OCI-M2 (cell line): ENCODE measurements at regions not wholly inside any gene's neighbourhood (a gene's known extent, or its start where the extent isn't known, plus 50 kb on each side); places are given as distances from the start of the nearest gene placed in this dataset.

Experiments
- DNase-seq: peaks from one replicate; lab custom pipeline; 2025; ENCODE audit not compliant: unreplicated experiment; lab: John Stamatoyannopoulos, UW

DNA sequence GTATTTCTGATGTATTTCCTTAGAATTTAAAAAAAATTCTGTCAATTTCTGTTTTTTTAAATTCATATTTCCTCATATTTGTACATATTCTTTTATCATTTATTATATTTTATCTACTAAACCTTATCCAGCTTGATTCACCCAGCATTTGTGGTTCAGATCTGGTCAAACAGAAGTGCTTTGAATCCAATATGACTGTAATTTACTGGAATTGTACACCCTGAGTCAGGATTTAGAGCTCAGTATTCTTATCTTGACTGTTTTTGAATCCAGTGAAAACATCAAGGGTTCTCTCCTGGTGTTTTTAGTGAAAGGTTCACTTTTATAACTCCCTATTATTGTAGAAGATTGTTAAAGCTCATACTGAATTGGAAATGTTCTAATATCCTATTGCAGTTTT lies 1077.0 kb upstream of the NCAM2 start:
- DNase-seq: no peak

GRCh38 chr21:19922122-19922521 lies 1076.1 kb upstream of the NCAM2 start:
- DNase-seq: no peak

DNA sequence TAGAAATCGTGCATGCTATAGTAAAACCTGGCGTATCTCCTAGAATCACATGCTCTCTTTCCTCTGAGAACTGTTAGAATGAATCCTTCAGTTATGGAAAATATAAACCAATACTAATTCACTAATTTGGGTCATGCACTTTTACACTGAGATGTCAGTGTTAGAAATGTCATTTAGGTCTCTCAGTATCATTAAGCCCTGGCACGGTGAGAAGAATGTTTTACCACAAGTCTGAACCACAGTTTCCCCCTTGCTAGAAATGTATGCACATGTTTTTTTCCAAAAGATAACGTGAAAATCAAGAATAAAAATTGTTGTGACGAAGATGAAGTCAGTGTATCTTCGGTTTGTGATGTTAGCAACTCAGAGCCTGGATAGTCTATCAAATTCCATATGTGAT lies 1062.7 kb upstream of the NCAM2 start:
- no peak for DNase-seq

DNA sequence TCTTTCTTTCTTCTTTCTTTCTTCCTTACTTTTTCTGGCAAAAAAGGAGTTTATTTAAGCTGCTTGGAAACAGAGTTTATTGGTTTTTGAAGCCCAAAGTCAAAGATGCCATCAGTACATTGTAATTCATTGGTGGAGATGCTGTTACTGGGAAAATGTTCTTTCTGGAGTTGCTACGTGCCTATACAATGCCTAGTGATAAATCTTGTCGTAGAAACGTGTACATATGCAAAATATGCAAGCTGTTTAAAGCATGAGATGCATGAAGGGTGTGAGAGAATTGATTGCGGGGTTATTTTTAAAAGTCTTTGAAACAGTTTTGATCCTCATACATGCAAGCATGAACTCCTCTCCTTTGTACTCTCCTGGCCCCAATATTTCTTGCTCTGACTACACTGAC lies 1060.6 kb upstream of the NCAM2 start:
- no peak for DNase-seq

- DNase-seq: no peak
These were observed 1056.6 kb upstream of the NCAM2 start for GRCh38 chr21:19941626-19942025.

DNA sequence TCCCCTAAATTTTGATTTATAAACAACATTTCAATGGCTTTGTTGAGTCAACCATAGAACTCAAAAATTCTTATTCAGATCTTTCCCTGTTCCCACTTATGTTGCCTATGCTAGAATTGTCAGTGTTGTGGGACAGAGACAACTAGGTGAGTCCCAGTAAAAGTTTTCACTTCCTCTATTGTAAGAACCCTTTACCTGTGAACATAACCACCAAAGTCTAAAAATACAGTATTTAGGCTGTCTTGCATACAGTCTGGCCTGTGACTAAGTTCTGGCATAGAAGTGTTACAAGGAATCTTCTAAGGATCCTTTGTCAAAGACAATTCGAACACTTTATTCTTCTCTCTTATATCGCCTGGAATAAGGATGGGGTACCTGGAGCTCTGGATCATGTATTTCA lies 1047.9 kb upstream of the NCAM2 start:
- DNase-seq: no peak

GRCh38 chr21:19969156-19969555 lies 1029.1 kb upstream of the NCAM2 start:
- no peak for DNase-seq

DNA sequence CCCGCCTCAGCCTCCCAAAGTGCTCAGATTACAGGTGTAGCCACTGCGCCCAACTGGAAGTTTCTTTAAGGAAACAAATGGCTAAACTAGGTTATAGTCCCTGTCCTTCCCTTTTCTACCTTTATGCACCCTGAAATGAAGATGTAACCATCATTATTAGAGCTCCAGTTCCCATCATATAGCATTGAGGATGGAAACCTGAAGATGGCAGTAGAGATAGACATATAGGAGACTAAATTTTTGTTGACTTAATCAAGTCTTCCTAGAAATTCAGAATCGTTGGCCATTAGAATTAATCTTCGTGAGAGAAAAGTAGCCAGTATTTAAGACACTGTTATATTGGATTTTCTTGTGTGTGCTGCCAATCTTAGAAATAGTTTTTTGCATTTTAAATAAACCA lies 1016.3 kb upstream of the NCAM2 start:
- DNase-seq: no peak

DNA sequence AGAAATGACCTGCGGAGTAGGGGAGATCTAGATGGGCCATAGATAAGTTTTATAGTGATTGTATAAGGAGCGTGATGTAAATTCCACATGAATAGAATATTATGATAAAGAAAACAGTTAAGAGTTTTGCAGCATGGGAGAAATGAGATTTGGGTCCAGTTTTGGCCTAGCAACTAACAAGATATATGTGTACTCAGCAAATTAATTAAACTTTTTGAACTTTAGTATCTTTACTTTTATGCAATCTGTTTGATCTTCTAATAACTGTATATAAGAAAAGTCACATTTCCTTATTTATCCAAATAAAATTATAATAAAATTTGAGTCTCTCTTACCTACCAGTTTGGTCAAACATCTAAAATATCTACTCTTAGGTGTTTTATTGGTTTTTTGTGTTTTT lies 1011.8 kb upstream of the NCAM2 start:
- no peak for DNase-seq

DNA sequence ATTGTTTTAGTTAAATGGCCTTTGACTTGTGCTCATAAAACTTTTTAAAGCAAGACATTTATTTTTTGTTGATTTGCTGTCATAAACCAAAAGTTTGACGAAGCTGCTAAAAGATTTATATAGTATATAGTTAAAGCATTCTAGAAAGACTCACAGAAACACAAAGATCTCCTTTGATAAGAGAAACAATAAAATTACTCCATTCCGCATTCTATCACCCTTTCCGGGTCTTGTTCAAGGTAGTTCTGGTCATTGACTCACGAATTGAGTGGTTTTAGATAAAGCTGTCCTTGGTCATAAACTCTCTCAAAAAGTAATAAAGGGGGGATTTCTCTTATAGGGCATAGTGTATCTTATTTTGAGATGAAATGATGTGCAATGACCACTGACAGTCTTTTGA lies 1010.5 kb upstream of the NCAM2 start:
- no peak for DNase-seq

DNA sequence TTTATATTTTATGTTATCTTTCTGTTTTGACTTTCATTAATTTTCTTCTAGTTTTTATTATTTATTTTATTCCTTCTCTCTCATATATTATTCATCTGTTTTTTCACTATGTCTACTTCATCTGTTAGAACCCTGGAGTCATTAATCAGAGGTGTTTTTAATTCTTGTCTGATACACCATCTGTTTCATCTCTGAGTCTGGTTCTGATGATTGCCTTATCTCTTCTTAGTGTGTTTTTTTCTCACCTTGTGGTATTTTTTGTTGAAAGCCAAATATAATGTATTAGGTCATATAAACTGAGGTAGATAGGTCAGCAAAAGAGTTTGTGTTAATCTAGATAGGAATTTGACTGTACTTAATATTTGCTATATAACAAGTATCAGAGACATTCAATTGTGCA lies 1005.7 kb upstream of the NCAM2 start:
- no peak for DNase-seq

DNA sequence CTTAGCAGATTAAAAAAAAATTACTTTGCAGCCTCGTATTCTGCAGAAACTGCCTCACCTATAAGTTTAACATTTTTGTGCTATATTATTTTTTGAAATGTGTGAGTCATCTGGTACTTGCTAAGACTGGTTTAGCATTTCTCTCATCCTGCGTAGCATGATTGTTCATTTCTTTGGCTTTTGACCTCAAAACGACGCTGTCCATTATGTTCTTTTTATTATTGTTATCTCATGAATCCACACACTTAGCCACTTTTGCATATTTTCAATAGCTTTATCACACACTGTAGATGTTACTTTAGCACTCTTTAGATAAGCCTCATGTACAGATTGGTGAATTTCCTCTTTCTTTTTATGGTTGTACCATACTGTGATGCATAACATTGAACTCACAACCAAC lies 1004.9 kb upstream of the NCAM2 start:
- DNase-seq: no peak

DNA sequence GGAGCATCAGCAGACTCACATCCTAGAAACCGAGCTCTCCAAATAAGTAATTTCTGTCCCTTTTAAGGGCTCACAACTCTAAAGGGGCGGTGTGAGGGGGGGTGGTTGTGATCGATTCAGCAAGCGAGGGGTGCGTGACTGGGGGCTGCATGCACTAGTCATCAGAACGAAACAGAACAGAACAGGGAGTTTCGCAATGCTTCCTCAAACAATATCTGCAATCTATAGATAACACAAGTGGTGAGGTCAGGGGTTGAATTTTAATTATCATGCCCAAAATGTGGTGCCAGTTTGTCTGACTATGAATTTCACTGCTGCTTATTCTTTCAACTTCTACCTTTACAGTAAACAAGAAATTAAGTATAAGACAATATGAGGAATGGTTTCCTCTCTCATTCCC lies 1003.0 kb upstream of the NCAM2 start:
- no peak for DNase-seq

DNA sequence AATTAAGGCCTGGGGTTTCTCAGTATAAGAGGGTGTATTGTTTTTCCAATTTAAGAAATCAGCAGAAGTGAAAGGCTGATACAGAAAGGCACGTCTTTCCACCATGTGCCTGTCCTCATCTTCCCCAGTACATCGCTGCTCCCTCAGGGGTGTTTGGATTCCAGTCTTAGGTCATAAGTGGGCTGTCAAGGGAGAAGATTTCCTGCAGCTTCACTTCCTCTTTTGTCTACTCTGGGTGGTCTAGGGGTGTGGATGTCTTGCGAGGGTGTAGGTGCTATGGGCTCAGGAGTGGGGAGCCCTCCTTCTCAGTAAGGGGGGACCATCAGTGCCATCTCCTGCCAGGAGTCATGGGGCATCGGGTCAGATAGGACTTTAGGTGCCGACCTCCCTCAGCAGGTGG lies 999.8 kb upstream of the NCAM2 start:
- DNase-seq: no peak

DNA sequence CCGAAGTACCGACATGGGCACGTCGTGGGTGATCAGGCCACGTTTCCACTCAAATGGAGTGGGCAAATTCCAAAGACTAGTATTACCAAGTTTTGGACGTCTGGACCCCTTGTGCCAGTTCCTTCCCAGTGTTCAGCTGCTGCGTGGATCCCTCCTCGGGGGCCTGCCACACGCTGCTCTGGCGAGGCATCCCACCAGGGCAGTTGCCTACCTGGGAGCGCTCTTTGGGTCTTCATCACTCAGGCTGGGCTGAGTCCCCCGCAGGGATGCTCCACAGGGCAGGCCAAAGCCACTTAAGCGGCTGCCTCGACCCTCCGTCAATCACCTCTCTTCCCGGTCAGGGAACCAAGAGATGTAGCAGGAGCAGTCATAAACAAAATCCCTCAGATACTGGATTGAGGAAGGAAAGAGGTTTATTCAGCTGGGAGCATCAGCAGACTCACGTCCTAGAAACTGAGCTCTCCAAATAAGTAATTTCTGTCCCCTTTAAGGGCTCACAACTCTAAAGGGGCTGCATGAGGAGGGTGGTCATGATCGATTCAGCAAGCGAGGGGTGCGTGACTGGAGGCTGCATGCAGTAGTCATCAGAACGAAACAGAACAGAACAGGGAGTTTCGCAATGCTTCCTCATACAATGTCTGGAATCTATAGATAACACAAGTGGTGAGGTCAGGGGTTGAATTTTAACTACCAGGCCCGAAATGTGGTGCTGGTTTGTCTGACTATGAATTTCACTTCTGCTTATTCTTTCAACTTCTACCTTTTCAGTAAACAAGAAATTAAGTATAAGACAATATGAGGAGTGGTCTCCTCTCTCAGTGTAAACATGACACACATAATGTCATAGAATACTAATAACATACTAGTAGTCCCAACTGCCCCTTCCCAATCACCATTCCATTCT lies 998.6 kb upstream of the NCAM2 start:
- no peak for DNase-seq

DNA sequence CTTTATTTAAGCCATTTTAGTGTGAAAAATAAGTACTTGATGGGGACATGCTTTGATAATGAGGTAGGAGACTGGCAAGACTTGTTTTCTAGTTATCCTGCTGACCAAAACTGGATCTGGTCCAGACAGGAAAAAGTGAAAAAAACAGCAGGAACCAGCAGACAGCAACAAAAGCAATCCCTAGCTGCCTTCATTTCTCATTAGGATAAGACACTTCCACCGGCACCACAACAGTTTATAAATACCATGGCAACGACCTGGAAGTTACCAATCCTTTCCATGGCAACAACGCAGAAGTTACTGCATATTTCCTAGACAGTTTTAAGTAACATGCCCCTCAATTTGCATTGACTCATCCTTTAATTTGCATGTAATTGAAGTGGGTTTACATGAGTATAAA lies 993.8 kb upstream of the NCAM2 start:
- DNase-seq: no peak

DNA sequence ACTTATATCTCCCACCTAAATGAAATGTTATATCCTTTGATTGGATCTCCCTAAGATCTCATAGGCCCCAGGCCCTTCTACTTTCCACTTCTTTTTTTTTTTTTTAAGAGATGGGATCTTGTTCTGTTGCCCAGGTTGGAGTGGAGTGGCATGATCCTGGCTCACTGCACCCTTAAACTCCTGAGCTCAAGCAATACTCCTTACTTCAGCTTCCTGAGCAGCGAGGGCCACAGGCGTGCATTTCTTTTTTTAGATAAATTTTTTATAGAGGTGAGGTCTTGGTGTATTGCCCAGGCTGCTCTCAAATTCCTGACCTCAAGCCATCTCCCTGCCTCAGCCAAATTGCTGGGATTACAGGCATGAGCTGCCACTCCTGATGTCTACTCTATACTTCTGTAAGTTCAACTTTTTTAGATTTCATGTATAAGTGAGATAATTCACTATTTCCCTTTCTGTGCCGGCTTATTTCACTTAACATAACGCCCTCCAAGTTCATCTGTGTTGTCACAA lies 987.5 kb upstream of the NCAM2 start:
- no peak for DNase-seq

- no peak for DNase-seq
These were observed 984.4 kb upstream of the NCAM2 start for GRCh38 chr21:20013851-20014250.

DNA sequence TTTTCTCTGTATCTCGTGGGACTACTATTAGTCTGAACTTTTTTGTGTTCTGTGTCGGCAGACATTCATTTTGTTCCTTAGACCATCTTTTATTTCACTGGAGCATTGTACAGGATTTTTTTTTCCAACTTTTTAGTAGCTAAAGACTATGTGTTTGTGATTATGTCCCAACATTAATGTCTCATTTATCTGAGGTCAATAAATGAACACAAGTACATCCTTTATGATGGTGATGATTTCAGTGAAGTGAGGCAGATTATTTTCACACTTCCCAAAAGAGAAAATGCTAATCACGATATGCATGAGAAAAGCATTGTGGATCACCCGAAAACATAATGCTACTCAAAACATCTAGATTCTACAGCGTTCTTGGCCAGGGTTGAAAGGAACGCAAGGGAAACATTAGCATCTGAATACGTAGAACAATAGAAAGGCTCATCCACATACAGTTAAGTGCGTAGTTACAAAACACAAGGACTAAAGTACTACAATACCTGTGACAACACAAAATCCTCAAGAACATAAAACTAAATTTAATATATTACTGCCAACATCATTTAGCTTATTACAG lies 981.7 kb upstream of the NCAM2 start:
- no peak for DNase-seq

- no peak for DNase-seq
These were observed 978.2 kb upstream of the NCAM2 start for GRCh38 chr21:20020026-20020425.

DNA sequence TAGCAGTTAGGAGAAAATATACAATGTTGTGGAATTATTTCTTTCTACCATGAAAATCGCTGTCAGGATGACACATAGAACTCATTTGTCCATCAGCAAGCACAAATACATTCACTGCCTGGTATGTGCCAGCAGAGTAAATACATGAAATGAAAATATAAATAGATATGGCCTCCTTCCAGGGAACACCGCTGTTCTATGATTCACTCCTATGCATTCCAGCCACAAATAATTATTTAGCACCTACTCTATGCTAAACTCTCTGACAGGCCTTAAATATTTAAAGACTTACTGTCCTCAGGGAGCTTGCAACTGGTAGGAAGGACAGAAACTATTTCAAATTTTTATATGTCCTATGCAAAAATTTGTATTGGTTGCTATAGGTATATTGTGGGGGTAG lies 975.0 kb upstream of the NCAM2 start:
- DNase-seq: no peak

DNA sequence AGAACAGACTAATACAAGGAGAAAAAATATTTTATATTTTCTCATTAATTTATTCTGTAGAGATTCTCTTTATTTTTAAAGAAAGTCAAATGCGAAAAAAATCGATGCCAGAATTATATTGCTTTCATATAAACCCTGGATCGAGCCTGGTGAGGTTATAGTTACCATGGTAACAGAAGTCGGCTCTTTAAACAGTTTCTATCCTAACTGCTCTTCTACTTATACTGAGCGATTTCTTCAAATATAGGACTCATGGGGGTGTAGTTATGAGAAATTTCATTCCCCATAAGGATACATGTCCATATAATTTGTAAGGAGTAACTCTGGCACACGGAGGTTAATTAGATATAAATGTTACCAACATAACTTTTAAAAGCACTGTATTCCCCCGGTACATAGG lies 973.5 kb upstream of the NCAM2 start:
- DNase-seq: no peak

- DNase-seq: no peak
These were observed 971.7 kb upstream of the NCAM2 start for GRCh38 chr21:20026543-20026942.
